HAP-1 (cell line): ENCODE measurements at regions not wholly inside any gene's neighbourhood (a gene's known extent, or its start where the extent isn't known, plus 50 kb on each side); places are given as distances from the start of the nearest gene placed in this dataset.
A peak's percentile ranks its signal among the peaks of the same experiment; 100 is the strongest.

Source experiments
- DNase-seq, 2 experiments: peaks; one replicate each; pipeline ENCODE4 v3.0.0-alpha.2; 2016 to 2020; ENCODE audit warnings: low spot score in 2 of 2
- H3K27me3 ChIP-seq: fragments of 250-450 bp; sonication (Bioruptor Pico); 2 replicates; pipeline ENCODE4 v1.5.1; 2020; ENCODE audit warnings: low read depth, mild to moderate bottlenecking, moderate library complexity
- H3K36me3 ChIP-seq: fragments of 250-450 bp; sonication (Bioruptor Pico); replicated peaks from 2 replicates; pipeline ENCODE4 v1.5.1; 2020; ENCODE audit warnings: mild to moderate bottlenecking
- H3K4me1 ChIP-seq: fragments of 250-450 bp; sonication (Bioruptor Pico); 2 replicates; pipeline ENCODE4 v1.5.1; 2020; ENCODE audit warnings: mild to moderate bottlenecking
- H3K4me3 ChIP-seq: fragments of 250-450 bp; sonication (Bioruptor Pico); 2 replicates; pipeline ENCODE4 v1.5.1; 2020; ENCODE audit warnings: mild to moderate bottlenecking, moderate library complexity
- H3K9me3 ChIP-seq: fragments of 250-450 bp; sonication (Bioruptor Pico); 2 replicates; pipeline ENCODE4 v1.5.1; 2020; ENCODE audit warnings: mild to moderate bottlenecking, moderate library complexity
- in situ Hi-C: fragments of 300-500 bp; cut with MboI; formaldehyde crosslinking; loops from 3 replicates; pipeline ENCODE4 v1.14.3; 2020; ENCODE audit warnings: low sequenced_read_pairs, inconsistent platforms, mixed read lengths

DNA sequence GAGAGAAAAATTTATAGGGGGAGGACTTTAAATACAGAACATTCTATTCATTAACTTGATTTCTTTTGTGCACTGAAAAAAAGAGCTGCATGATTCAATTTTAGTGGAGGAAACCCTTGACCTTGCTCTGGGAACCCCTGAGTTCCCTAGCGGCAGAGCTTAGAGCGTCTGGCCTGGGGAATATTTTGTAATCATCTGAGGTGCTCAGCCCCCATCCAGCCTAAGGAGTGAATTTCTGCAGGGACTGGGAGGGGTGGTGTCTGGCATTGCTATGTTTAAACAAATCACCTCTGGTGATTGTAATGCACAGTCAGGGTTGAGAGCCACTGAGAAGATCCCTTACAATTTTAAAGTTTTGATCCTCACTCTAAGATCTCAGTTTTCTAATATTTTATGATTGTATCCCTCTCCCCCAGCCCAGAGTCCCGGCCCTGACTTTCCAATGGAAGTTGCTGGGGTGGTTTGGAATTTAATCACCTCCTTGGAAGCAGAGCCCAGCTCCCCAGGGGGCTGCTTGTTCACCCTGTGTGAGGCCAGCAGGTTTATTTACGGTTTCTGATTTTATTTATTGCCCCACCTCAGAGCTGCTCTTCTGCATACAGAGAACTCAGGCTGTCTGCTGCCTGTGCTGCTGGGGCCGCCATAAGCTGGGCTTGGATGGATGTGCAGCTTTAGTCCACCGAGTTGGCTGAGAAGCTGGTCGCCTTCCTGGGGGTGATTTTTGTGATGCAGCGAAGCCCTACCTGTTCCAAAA is 263.1 kb downstream of the LRFN2 start:
- Histone ChIP-seq H3K4me3 (no peak overlapping the region), H3K9me3 (no peaks in the 10 kb centered on the region), H3K4me1 (no peaks in the 10 kb centered on the region), H3K27me3 (no peaks in the 10 kb centered on the region), H3K36me3 (no peaks in the 10 kb centered on the region)
- no peak for DNase-seq
- in situ Hi-C loops = loop anchor here (25.0 kb wide), 1 partner anchor 437 kb away; no protein-coding TSS in a partner anchor

DNA sequence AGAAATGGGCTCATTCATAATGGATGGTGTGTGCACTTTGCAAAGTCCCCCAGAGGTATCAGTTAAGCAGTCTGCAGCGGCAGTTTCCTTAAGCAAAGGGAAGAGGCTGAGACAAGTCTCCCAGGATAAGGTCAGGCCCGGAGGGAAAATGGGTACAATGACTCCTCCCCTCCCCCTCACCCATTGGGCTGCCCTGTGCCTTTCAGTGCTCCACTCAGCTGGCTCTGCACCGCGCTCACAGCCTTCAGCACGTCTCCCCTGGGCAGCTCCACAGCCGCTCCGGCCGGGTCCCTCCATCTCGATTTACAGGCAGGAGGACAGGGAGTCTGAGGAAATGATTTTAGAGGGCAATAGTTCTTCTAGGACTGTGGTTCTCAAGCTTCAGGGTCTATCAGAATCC is 264.8 kb downstream of the LRFN2 start:
- H3K9me3 ChIP-seq = no peaks in the 10 kb centered on the region
- no peaks in the 10 kb centered on the region for H3K36me3 ChIP-seq
- in situ Hi-C loops = loop anchor here (25.0 kb wide), 1 partner anchor 435 kb away; no protein-coding TSS in a partner anchor
- no peaks in the 10 kb centered on the region for H3K4me1 ChIP-seq
- no peak for DNase-seq
- no peaks in the 10 kb centered on the region for H3K27me3 ChIP-seq
- H3K4me3 ChIP-seq = no peak overlapping the region

- no peak for DNase-seq
- no peaks in the 10 kb centered on the region for H3K9me3 ChIP-seq
- H3K4me3 ChIP-seq = no peak overlapping the region
- H3K27me3 ChIP-seq = no peaks in the 10 kb centered on the region
- no peaks in the 10 kb centered on the region for H3K36me3 ChIP-seq
- H3K4me1 ChIP-seq = no peaks in the 10 kb centered on the region
- in situ Hi-C loops = loop anchor here (25.0 kb wide), 1 partner anchor 434 kb away; no protein-coding TSS in a partner anchor
These were observed 265.5 kb downstream of the LRFN2 start for GRCh38 chr6:40321616-40322015.

GRCh38 chr6:40320947-40321346 is 266.2 kb downstream of the LRFN2 start:
- H3K4me1 ChIP-seq = no peaks in the 10 kb centered on the region
- no peaks in the 10 kb centered on the region for H3K36me3 ChIP-seq
- DNase-seq = no peak
- H3K4me3 ChIP-seq = no peak overlapping the region
- no peaks in the 10 kb centered on the region for H3K9me3 ChIP-seq
- H3K27me3 ChIP-seq = no peaks in the 10 kb centered on the region
- in situ Hi-C loops = loop anchor here (25.0 kb wide), 1 partner anchor 434 kb away; no protein-coding TSS in a partner anchor

GRCh38 chr6:40320441-40320840 is 266.7 kb downstream of the LRFN2 start:
- no peak overlapping the region for H3K4me3 ChIP-seq
- H3K4me1 ChIP-seq = no peaks in the 10 kb centered on the region
- H3K9me3 ChIP-seq = no peaks in the 10 kb centered on the region
- no peak for DNase-seq
- no peaks in the 10 kb centered on the region for H3K36me3 ChIP-seq
- no peaks in the 10 kb centered on the region for H3K27me3 ChIP-seq
- in situ Hi-C loops = loop anchor here (25.0 kb wide), 1 partner anchor 433 kb away; no protein-coding TSS in a partner anchor

- no peaks in the 10 kb centered on the region for H3K36me3 ChIP-seq
- in situ Hi-C loops = loop anchor here (10.0 to 25.0 kb wide), 2 partner anchors 432 to 974 kb away; no protein-coding TSS in a partner anchor
- H3K9me3 ChIP-seq = no peaks in the 10 kb centered on the region
- no peak overlapping the region for H3K4me3 ChIP-seq
- H3K4me1 ChIP-seq = no peaks in the 10 kb centered on the region
- H3K27me3 ChIP-seq = no peaks in the 10 kb centered on the region
- no peak for DNase-seq
These were observed 268.0 kb downstream of the LRFN2 start for GRCh38 chr6:40319124-40319523.

DNA sequence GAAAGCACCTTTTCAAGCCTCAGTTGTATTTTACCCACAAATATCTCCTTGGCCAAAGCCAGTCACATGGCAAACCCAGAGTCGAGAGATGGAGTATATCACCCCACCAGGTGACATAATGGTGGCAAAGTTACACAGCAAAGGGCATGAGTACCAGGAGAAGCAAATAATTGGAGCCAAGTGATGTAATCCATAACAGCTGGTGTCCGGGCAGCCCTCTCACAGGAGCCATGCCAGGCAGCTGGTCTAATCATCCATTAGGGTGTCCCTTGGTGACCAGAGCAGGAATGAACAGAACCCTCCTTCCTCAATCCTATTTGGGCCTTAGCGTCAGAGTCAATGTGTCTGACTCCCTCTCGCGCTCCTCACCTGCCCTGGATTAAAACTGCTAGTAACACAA is 272.1 kb downstream of the LRFN2 start:
- Histone ChIP-seq H3K9me3 (no peaks in the 10 kb centered on the region), H3K27me3 (no peaks in the 10 kb centered on the region), H3K4me3 (no peak overlapping the region), H3K4me1 (no peaks in the 10 kb centered on the region), H3K36me3 (no peaks in the 10 kb centered on the region)
- no peak for DNase-seq
- in situ Hi-C loops = loop anchor here (10.0 to 25.0 kb wide), 2 partner anchors 428 to 970 kb away; no protein-coding TSS in a partner anchor

DNA sequence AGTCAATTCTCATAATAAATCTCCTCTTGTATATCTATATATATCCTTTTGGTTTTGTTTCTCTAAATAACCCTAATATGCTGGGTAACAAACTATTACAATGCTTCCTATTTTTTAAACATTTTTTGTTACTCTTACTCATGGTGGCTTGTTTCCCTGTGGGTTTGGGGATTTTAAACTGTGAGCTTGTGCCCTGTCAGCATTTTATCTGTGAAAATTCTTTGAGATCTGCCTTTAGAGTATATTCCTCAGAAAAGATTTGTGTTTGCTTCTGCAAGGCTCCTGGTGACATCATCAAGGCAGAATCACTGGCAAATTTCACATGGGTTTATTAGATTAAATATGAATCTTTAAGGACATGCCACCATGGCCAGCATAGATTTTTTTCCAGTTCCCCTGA is 273.6 kb downstream of the LRFN2 start:
- Histone ChIP-seq H3K9me3 (no peaks in the 10 kb centered on the region), H3K4me3 (no peak overlapping the region), H3K4me1 (no peaks in the 10 kb centered on the region), H3K36me3 (no peaks in the 10 kb centered on the region), H3K27me3 (no peaks in the 10 kb centered on the region)
- DNase-seq = no peak
- in situ Hi-C loops = loop anchor here (10.0 to 25.0 kb wide), 2 partner anchors 426 to 969 kb away; no protein-coding TSS in a partner anchor

GRCh38 chr6:40312213-40313015 is 274.8 kb downstream of the LRFN2 start:
- Histone ChIP-seq H3K27me3 (no peaks in the 10 kb centered on the region), H3K36me3 (no peaks in the 10 kb centered on the region), H3K4me3 (no peak overlapping the region), H3K4me1 (no peaks in the 10 kb centered on the region), H3K9me3 (no peaks in the 10 kb centered on the region)
- in situ Hi-C loops = loop anchor here (10.0 to 25.0 kb wide), 2 partner anchors 425 to 968 kb away; no protein-coding TSS in a partner anchor
- DNase-seq = no peak

- no peak overlapping the region for H3K4me3 ChIP-seq
- DNase-seq = peak in 1 of 2 experiments; percentile 80
- no peaks in the 10 kb centered on the region for H3K27me3 ChIP-seq
- in situ Hi-C loops = loop anchor here (25.0 kb wide), 1 partner anchor 421 kb away; no protein-coding TSS in a partner anchor
- no peaks in the 10 kb centered on the region for H3K4me1 ChIP-seq
- no peaks in the 10 kb centered on the region for H3K9me3 ChIP-seq
- H3K36me3 ChIP-seq = no peaks in the 10 kb centered on the region
These were observed 278.4 kb downstream of the LRFN2 start for GRCh38 chr6:40308533-40309306.

DNA sequence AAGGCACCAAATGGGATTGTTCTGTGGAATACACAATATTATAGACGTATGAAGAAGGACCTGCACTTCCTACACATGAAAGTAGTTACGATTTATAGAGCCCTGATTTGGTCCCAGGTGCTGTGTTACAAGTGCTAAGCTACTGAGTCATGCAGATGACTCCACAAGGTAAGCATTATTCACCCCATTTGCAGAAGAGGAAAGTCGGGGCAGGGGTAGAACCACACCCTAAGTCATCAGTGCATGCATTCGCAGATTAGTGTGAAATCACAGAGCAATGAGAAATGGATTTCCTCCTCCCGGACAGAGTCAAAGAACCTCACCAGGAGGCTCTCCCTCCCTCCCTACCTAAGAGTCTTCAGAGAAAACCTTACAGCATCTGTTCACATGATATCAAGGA is 279.5 kb downstream of the LRFN2 start:
- DNase-seq = no peak
- no peaks in the 10 kb centered on the region for H3K36me3 ChIP-seq
- no peak overlapping the region for H3K4me3 ChIP-seq
- no peaks in the 10 kb centered on the region for H3K4me1 ChIP-seq
- no peaks in the 10 kb centered on the region for H3K27me3 ChIP-seq
- in situ Hi-C loops = loop anchor here (25.0 kb wide), 1 partner anchor 420 kb away; no protein-coding TSS in a partner anchor
- no peaks in the 10 kb centered on the region for H3K9me3 ChIP-seq

DNA sequence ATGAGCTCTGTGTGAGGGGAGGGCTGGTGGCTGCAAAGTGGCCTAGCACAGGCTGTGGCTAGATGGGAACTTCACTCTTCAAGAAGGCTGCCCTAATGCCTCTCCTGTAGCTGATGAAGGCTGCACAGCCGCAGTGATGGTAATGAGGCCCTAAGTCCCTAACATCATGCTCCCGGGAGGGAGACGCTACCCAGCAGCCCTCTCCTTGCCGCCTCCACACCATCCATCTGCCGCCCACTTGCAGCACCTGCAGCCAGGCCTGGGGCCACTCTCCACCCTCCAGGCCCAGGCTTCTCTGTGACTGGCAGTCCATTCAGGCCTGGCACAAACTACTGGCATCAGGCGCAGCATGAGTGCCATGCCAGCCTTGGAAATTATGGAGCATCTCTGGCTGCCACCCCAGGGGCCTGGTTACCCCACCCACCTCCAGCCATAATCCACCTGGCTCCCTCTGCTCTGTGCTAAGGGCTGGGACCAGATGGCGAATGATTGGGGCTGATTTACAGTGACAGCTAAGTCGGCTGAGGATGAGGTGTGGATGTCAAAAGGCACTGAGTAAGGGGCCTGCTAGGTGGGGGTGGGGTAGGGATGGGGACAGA is 284.2 kb downstream of the LRFN2 start:
- H3K27me3 ChIP-seq = no peaks in the 10 kb centered on the region
- in situ Hi-C loops = loop anchor here (25.0 kb wide), 1 partner anchor 416 kb away; no protein-coding TSS in a partner anchor
- no peaks in the 10 kb centered on the region for H3K36me3 ChIP-seq
- no peak for DNase-seq
- no peak overlapping the region for H3K4me3 ChIP-seq
- no peaks in the 10 kb centered on the region for H3K9me3 ChIP-seq
- H3K4me1 ChIP-seq = no peaks in the 10 kb centered on the region

GRCh38 chr6:40299681-40300080 is 287.5 kb downstream of the LRFN2 start:
- Histone ChIP-seq H3K27me3 (no peaks in the 10 kb centered on the region), H3K36me3 (no peaks in the 10 kb centered on the region), H3K4me3 (no peak overlapping the region), H3K4me1 (no peaks in the 10 kb centered on the region), H3K9me3 (no peaks in the 10 kb centered on the region)
- in situ Hi-C loops = loop anchor here (25.0 kb wide), 1 partner anchor 412 kb away; no protein-coding TSS in a partner anchor
- DNase-seq = no peak
